PFSK-1 (cell line): ENCODE measurements at regions not wholly inside any gene's neighbourhood (a gene's known extent, or its start where the extent isn't known, plus 50 kb on each side); places are given as distances from the start of the nearest gene placed in this dataset.

Experiments used
- POLR2AphosphoS5 ChIP-seq: IDR thresholded peaks from 2 replicates; pipeline ENCODE4 v1.6.1; 2012; ENCODE audit warnings: low read depth, mild to moderate bottlenecking, control low read depth, low read length, moderate library complexity
- SIN3A ChIP-seq: IDR thresholded peaks from 2 replicates; pipeline ENCODE4 v1.6.1; 2012; ENCODE audit warnings: mild to moderate bottlenecking, low read length, moderate library complexity, borderline replicate concordance; ENCODE audit not compliant: insufficient read depth
- TF ChIP-seq, protein P1 (sequence below), 2 experiments: IDR thresholded peaks; 2 replicates each; pipeline versions ENCODE4 v1.6.1 to v1.8.0; 2011 to 2012; ENCODE audit warnings: low read depth in 2 of 2, low read length in 2 of 2, control low read depth in 1 of 2, inconsistent platforms in 1 of 2, mild to moderate bottlenecking in 1 of 2, moderate library complexity in 1 of 2; ENCODE audit not compliant: insufficient read depth in 1 of 2

DNA sequence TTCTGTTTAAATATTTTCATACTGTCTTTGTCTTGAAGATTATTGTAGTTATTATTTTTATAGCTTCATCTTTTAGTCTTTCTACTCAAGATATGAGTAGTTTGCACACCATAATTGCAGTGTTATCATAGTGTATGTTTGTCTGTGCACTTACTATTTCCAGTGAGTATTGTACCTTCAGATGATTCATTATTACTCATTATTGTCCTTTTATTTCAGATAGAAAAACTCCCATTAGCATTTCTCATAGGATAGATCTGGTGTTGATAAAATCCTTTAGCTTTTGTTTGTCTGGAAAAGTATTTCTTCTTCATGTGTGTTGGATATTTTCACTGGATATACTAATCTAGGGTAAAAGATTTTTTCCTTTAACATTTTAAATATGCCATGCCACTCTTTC lies 646.2 kb upstream of the GRM3 start:
- TF ChIP-seq, protein P1, sequence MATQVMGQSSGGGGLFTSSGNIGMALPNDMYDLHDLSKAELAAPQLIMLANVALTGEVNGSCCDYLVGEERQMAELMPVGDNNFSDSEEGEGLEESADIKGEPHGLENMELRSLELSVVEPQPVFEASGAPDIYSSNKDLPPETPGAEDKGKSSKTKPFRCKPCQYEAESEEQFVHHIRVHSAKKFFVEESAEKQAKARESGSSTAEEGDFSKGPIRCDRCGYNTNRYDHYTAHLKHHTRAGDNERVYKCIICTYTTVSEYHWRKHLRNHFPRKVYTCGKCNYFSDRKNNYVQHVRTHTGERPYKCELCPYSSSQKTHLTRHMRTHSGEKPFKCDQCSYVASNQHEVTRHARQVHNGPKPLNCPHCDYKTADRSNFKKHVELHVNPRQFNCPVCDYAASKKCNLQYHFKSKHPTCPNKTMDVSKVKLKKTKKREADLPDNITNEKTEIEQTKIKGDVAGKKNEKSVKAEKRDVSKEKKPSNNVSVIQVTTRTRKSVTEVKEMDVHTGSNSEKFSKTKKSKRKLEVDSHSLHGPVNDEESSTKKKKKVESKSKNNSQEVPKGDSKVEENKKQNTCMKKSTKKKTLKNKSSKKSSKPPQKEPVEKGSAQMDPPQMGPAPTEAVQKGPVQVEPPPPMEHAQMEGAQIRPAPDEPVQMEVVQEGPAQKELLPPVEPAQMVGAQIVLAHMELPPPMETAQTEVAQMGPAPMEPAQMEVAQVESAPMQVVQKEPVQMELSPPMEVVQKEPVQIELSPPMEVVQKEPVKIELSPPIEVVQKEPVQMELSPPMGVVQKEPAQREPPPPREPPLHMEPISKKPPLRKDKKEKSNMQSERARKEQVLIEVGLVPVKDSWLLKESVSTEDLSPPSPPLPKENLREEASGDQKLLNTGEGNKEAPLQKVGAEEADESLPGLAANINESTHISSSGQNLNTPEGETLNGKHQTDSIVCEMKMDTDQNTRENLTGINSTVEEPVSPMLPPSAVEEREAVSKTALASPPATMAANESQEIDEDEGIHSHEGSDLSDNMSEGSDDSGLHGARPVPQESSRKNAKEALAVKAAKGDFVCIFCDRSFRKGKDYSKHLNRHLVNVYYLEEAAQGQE (IDR thresholded peaks at IDR 0.05; ENCODE audit: insufficient read depth in 1 of 2, low read depth in 2 of 2, low read length in 2 of 2) = no peak
- TF ChIP-seq POLR2AphosphoS5 = no peak
- no peak for TF ChIP-seq SIN3A
